ENCODE measurements at regions not wholly inside any gene's neighbourhood (a gene's known extent, or its start where the extent isn't known, plus 50 kb on each side); places are given as distances from the start of the nearest gene placed in this dataset.

- no peak for DNase-seq
- no peak for TF ChIP-seq POLR2A (IDR thresholded peaks at IDR 0.05)
- TF ChIP-seq, protein P1, sequence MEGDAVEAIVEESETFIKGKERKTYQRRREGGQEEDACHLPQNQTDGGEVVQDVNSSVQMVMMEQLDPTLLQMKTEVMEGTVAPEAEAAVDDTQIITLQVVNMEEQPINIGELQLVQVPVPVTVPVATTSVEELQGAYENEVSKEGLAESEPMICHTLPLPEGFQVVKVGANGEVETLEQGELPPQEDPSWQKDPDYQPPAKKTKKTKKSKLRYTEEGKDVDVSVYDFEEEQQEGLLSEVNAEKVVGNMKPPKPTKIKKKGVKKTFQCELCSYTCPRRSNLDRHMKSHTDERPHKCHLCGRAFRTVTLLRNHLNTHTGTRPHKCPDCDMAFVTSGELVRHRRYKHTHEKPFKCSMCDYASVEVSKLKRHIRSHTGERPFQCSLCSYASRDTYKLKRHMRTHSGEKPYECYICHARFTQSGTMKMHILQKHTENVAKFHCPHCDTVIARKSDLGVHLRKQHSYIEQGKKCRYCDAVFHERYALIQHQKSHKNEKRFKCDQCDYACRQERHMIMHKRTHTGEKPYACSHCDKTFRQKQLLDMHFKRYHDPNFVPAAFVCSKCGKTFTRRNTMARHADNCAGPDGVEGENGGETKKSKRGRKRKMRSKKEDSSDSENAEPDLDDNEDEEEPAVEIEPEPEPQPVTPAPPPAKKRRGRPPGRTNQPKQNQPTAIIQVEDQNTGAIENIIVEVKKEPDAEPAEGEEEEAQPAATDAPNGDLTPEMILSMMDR (IDR thresholded peaks at IDR 0.05): no peak
- Histone ChIP-seq H3K9me3 (no peaks in the 10 kb centered on the region), H3K36me3 (no peaks in the 10 kb centered on the region), H3K27ac (no peak overlapping the region), H3K4me1 (no peaks in the 10 kb centered on the region), H3K4me3 (replicated peaks in 1 of 3) (no peak overlapping the region), H3K27me3 (no peaks in the 10 kb centered on the region)
- WGBS, 2 donors: 66 to 69% methylated on average over 2 of the region's 2 CpGs
- intact Hi-C loops (cut with DNase I): no loop called here
These were observed 97.2 kb upstream of the SEMA3A start for GRCh38 chr7:84291756-84292155.

GRCh38 chr7:84283798-84284197, 89.2 kb upstream of the SEMA3A start:
- Histone ChIP-seq H3K4me3 (replicated peaks in 1 of 3) (no peak overlapping the region), H3K36me3 (no peaks in the 10 kb centered on the region), H3K9me3 (no peaks in the 10 kb centered on the region), H3K4me1 (no peaks in the 10 kb centered on the region), H3K27me3 (no peaks in the 10 kb centered on the region), H3K27ac (no peak overlapping the region)
- DNase-seq: no peak
- WGBS, 2 donors: 91 to 93% methylated on average over 2 of the region's 2 CpGs
- TF ChIP-seq, protein P1 (IDR thresholded peaks at IDR 0.05): no peak
- no peak for TF ChIP-seq POLR2A (IDR thresholded peaks at IDR 0.05)
- intact Hi-C loops (cut with DNase I): no loop called here

- Histone ChIP-seq H3K4me1 (no peaks in the 10 kb centered on the region), H3K9me3 (no peaks in the 10 kb centered on the region), H3K36me3 (no peaks in the 10 kb centered on the region), H3K4me3 (replicated peaks in 1 of 3) (no peak overlapping the region), H3K27ac (no peak overlapping the region), H3K27me3 (no peaks in the 10 kb centered on the region)
- DNase-seq: no peak
- intact Hi-C loops (cut with DNase I): no loop called here
- TF ChIP-seq, protein P1 (IDR thresholded peaks at IDR 0.05): no peak
- no peak for TF ChIP-seq POLR2A (IDR thresholded peaks at IDR 0.05)
These were observed 86.9 kb upstream of the SEMA3A start for GRCh38 chr7:84281518-84281917.

GRCh38 chr7:84277628-84278224, 83.1 kb upstream of the SEMA3A start:
- no peak for TF ChIP-seq POLR2A (IDR thresholded peaks at IDR 0.05)
- TF ChIP-seq, protein P1 (IDR thresholded peaks at IDR 0.05): no peak
- 70 to 76% methylated on average over 2 of the region's 2 CpGs for WGBS, 2 donors
- H3K27ac ChIP-seq: no peak overlapping the region
- no peak for DNase-seq
- no peaks in the 10 kb centered on the region for H3K9me3 ChIP-seq
- no peaks in the 10 kb centered on the region for H3K27me3 ChIP-seq
- intact Hi-C loops (cut with DNase I): no loop called here
- H3K4me3 ChIP-seq (replicated peaks in 1 of 3): no peak overlapping the region
- H3K4me1 ChIP-seq: no peaks in the 10 kb centered on the region
- H3K36me3 ChIP-seq: no peaks in the 10 kb centered on the region

- intact Hi-C loops (cut with DNase I): no loop called here
- WGBS, 2 donors: 26 to 42% methylated on average over 3 of the region's 3 CpGs
- H3K4me3 ChIP-seq (replicated peaks in 1 of 3): no peak overlapping the region
- H3K9me3 ChIP-seq: no peaks in the 10 kb centered on the region
- no peak overlapping the region for H3K27ac ChIP-seq
- peak in 1 of 2 donors; percentile 6 for DNase-seq
- H3K4me1 ChIP-seq: no peaks in the 10 kb centered on the region
- H3K27me3 ChIP-seq: no peaks in the 10 kb centered on the region
- no peak for TF ChIP-seq POLR2A (IDR thresholded peaks at IDR 0.05)
- TF ChIP-seq, protein P1 (IDR thresholded peaks at IDR 0.05): no peak
- H3K36me3 ChIP-seq: no peaks in the 10 kb centered on the region
These were observed 79.5 kb upstream of the SEMA3A start for GRCh38 chr7:84274029-84274638.

Data from thyroid gland (tissue), 4 donors.